ENCODE measurements at regions not wholly inside any gene's neighbourhood (a gene's known extent, or its start where the extent isn't known, plus 50 kb on each side); places are given as distances from the start of the nearest gene placed in this dataset.

DNA sequence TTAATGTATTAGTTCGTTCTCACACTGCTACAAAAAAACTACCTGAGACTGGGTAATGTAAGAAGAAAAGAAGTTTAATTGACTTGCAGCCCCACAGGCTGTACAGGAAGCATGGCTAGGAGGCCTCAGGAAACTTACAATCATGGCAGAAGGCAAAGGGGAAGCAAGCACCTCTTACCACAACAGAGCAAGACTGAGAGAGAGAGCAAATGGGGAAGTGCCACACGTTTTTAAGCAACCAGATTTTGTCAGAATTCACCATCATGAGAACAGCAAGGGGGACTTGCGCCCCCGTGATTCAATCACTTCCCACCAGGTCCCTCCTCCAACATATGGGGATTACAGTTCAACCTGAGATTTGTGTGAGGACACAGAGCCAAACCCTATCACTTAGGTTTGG, 70.8 kb upstream of the SRSF6 start:
- no peak overlapping the region for H3K4me3 ChIP-seq
- ChIA-PET POLR2A (no interaction called here), CTCF (ENCODE audit: low intra/inter-chr PET ratio) (interaction anchor here (0.6 kb wide), 1 partner anchor 63 kb away, joined by 3 read pairs; no protein-coding TSS in a partner anchor)
- H2AFZ ChIP-seq (ENCODE audit: low read depth, low read length): no peak overlapping the region
- no peaks in the 10 kb centered on the region for H3K36me3 ChIP-seq (ENCODE audit: control insufficient read depth, insufficient read depth, low read length)
- DNase-seq (ENCODE audit: extremely low read depth in 1 of 4, low spot score in 3 of 4) (no peak), FAIRE-seq (no peak), ATAC-seq (no peak)
- H3K79me2 ChIP-seq (ENCODE audit: control insufficient read depth, insufficient read depth, low read length): no peaks in the 10 kb centered on the region
- TF ChIP-seq ZNF584 (CRISPR knock-in tag; IDR thresholded peaks at IDR 0.05; ENCODE audit: low read depth) (no peak), SPI1 (IDR thresholded peaks at IDR 0.05; ENCODE audit: borderline replicate concordance, low read depth, low read length) (peak; percentile 58; the same call in 1 of the 2 replicates)
- intact Hi-C loops (cut with micrococcal nuclease): no loop called here
- 0 out of 2 replicates have a peak, but pooled peaks cover 4% of the 10 kb centered on the region for H4K20me1 ChIP-seq (replicated peaks; ENCODE audit: control insufficient read depth, insufficient read depth, low read length)
- H3K4me1 ChIP-seq (replicated peaks in 1 of 2; ENCODE audit: control insufficient read depth in 2 of 2, insufficient read depth in 2 of 2, low read length in 2 of 2): peaks cover 0 to 7% of the 10 kb centered on the region in 2 experiments; a peak in 2 of 5 replicates
- no peak overlapping the region for H3K4me2 ChIP-seq (ENCODE audit: insufficient read depth, low read length)
- no peaks in the 10 kb centered on the region for H3K9me1 ChIP-seq (ENCODE audit: control insufficient read depth, insufficient read depth, low read length)
- in situ Hi-C loops (cut with MboI): no loop called here
- 0% methylated on average over 4 of the region's 4 CpGs for WGBS (ENCODE audit: insufficient coverage, low coverage, missing lambda C conversion rate)
- H3K9ac ChIP-seq (ENCODE audit: insufficient read depth in 1 of 2, low read depth in 2 of 2, low read length in 2 of 2): no peak overlapping the region
- BruUV-seq (replicated peaks): no TSS peak
- no peak overlapping the region for H3K27ac ChIP-seq (ENCODE audit: extremely low read depth, low read depth, low read length)
- peaks cover 8 to 24% of the 10 kb centered on the region in 2 experiments; a peak in 4 of 5 replicates for H3K27me3 ChIP-seq (ENCODE audit: control insufficient read depth in 2 of 2, insufficient read depth in 2 of 2, low read length in 2 of 2)
- H3K9me3 ChIP-seq (replicated peaks; ENCODE audit: control insufficient read depth, insufficient read depth, low read depth, low read length): no peaks in the 10 kb centered on the region

- Histone ChIP-seq H3K36me3 (ENCODE audit: control insufficient read depth, insufficient read depth, low read length) (no peaks in the 10 kb centered on the region), H3K9me1 (ENCODE audit: control insufficient read depth, insufficient read depth, low read length) (no peaks in the 10 kb centered on the region), H3K27me3 (ENCODE audit: control insufficient read depth in 2 of 2, insufficient read depth in 2 of 2, low read length in 2 of 2) (peaks cover 8 to 24% of the 10 kb centered on the region in 2 experiments; a peak in 4 of 5 replicates), H3K79me2 (ENCODE audit: control insufficient read depth, insufficient read depth, low read length) (no peaks in the 10 kb centered on the region), H3K27ac (ENCODE audit: extremely low read depth, low read depth, low read length) (no peak overlapping the region), H3K4me3 (no peak overlapping the region), H3K4me2 (ENCODE audit: insufficient read depth, low read length) (no peak overlapping the region), H3K4me1 (replicated peaks in 1 of 2; ENCODE audit: control insufficient read depth in 2 of 2, insufficient read depth in 2 of 2, low read length in 2 of 2) (peaks cover 0 to 7% of the 10 kb centered on the region in 2 experiments; a peak in 2 of 5 replicates), H3K9ac (ENCODE audit: insufficient read depth in 1 of 2, low read depth in 2 of 2, low read length in 2 of 2) (no peak overlapping the region), H3K9me3 (replicated peaks; ENCODE audit: control insufficient read depth, insufficient read depth, low read depth, low read length) (no peaks in the 10 kb centered on the region), H2AFZ (ENCODE audit: low read depth, low read length) (no peak overlapping the region), H4K20me1 (replicated peaks; ENCODE audit: control insufficient read depth, insufficient read depth, low read length) (0 out of 2 replicates have a peak, but pooled peaks cover 4% of the 10 kb centered on the region)
- DNase-seq (ENCODE audit: extremely low read depth in 1 of 4, low spot score in 3 of 4) (no peak), ATAC-seq (no peak), FAIRE-seq (no peak)
- 0% methylated on average over 4 of the region's 4 CpGs for WGBS (ENCODE audit: insufficient coverage, low coverage, missing lambda C conversion rate)
- POLR2A ChIA-PET: no interaction called here
- intact Hi-C loops (cut with micrococcal nuclease): no loop called here
- CTCF ChIA-PET (ENCODE audit: low intra/inter-chr PET ratio): no interaction called here
- no TSS peak for BruUV-seq (replicated peaks)
- in situ Hi-C loops (cut with MboI): no loop called here
- TF ChIP-seq MYNN (IDR thresholded peaks at IDR 0.05): no peak
- no peak for TF ChIP-seq MYNN (CRISPR knock-in tag; IDR thresholded peaks at IDR 0.05)
- no peak for TF ChIP-seq RERE (CRISPR knock-in tag; IDR thresholded peaks at IDR 0.05; ENCODE audit: borderline replicate concordance)
- no peak for TF ChIP-seq CC2D1A (IDR thresholded peaks at IDR 0.05)
- TF ChIP-seq ARID2 (IDR thresholded peaks at IDR 0.05): no peak
- TF ChIP-seq ATF1 (CRISPR knock-in tag; IDR thresholded peaks at IDR 0.05): no peak
- TF ChIP-seq ATF1 (tag; IDR thresholded peaks at IDR 0.05): no peak
- no peak for TF ChIP-seq SREBF1 (IDR thresholded peaks at IDR 0.05; ENCODE audit: borderline replicate concordance, low read depth, low read length)
- no peak for TF ChIP-seq SRSF3 (IDR thresholded peaks at IDR 0.05; ENCODE audit: insufficient read depth, low read length)
Observed at GRCh38 chr20:43385914-43386313, 71.8 kb upstream of the SRSF6 start.
